HG02943 (cell line): ENCODE measurements at regions not wholly inside any gene's neighbourhood (a gene's known extent, or its start where the extent isn't known, plus 50 kb on each side); places are given as distances from the start of the nearest gene placed in this dataset.
"Not testable (repeated sequence)": the region's sequence is repeated elsewhere in the genome, so short reads cannot be mapped to it uniquely, and the experiment has no call there.

Experiments
- ATAC-seq: cut with Tn5 transposase; IDR thresholded peaks from one replicate; pipeline ENCODE4 v1.9.1; 2021; ENCODE audit warnings: mild to moderate bottlenecking, low read depth, moderate library complexity; ENCODE audit not compliant: unreplicated experiment

DNA sequence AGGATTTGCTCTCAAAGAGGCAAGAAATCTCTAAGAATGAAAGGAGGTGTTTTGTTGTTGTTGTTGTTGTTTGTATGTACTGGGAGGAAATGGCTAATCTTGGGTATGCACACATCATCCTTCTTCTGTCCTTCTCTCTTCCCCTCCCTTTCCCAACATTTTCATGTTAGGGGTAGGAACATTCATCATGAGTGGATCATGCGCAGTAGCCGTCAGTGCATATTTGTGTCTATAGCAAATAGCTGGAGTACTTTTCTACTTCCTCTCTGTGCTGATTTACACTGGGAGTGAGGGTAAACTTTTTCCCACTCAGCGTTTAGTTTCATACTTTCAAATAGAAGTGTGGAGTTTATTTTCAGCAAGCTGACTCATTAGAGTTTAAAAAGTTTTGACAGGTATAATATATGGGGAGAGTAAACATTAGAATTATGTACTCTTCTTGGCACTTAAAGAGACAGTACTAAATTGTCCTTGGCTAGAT, 80.5 kb upstream of the PRKG1 start:
- no peak for ATAC-seq

DNA sequence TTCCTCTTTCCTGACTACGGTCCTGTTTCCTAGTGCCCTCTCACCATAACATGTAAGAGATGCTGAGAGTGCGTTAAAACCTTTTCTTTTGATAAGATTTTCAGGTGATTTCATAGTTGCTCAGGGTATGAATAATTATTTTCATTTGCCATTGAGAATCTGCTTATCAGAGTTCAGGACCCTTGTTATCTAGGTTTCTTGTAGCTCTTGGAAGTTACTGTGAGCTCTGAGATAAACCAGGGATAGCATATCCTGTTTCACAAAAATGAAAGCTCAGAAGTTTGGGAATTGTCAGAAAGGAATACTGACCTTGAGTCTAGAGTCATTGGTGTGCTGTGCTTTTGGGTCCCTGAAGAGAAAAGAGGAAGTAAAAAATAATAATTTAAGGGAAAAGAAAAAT, 76.8 kb upstream of the PRKG1 start:
- no peak for ATAC-seq

DNA sequence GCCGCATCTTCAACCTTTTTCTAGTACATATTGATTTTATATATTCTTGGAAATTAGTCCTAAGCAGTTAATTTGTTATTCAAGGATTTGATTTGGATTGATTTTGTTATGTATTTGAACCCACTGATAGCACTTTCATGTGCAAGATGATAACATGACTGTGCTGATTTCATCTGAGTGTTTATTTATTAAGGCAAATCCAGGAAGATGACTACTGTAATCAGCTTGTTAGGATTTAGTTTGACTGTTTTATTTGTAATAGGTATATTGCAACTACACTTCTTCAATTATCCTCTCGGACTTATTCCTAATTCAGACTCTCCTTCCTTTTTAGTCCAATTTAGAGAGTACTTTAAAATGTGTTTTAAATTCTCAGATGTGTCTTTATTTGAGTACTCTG, 75.1 kb upstream of the PRKG1 start:
- no peak for ATAC-seq

- ATAC-seq, result no peak
Measured at GRCh38 chr10:51000164-51000563, 74.1 kb upstream of the PRKG1 start.

DNA sequence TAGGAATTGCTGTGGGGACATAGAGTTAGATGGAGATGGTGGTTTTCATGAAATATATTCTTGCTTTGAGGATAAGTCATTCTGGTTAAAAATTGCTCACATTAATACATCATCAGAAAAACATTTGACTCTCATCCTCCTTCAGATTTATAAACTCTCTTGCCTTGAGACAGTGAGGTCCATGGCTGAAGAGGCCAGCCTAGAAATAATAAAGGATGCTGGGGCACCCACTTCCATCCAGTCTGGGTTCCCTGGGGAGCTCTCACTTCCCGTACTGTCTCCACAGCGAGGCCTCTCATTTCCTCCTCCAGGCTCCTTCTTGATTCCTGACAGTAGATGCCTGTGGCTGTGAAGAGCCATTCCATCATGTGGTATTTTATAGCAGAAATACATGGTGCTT, 73.3 kb upstream of the PRKG1 start:
- no peak for ATAC-seq

GRCh38 chr10:51001587-51001986, 72.7 kb upstream of the PRKG1 start:
- ATAC-seq, result no peak

GRCh38 chr10:51002469-51002868, 71.8 kb upstream of the PRKG1 start:
- ATAC-seq, result no peak

DNA sequence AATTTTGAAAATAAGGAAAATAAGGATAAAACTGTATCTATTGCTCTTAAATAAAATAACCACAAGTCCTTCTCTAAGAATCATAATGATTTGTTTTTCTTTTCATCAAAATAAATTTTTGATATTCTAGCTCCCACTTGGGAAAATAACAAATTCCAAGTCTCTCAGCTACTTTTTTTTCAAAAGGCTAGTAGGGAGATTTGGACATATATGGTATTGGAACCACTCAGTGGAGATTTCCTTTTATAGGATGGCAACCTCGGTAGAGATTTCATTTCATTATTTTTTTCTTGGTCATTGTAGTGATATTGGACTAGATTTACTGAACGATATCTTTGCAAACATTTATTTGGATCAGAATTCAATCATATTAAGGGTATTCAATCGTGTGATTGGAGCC, 69.5 kb upstream of the PRKG1 start:
- ATAC-seq, result no peak

- no peak for ATAC-seq
Measured at GRCh38 chr10:51005551-51005950, 68.7 kb upstream of the PRKG1 start.

DNA sequence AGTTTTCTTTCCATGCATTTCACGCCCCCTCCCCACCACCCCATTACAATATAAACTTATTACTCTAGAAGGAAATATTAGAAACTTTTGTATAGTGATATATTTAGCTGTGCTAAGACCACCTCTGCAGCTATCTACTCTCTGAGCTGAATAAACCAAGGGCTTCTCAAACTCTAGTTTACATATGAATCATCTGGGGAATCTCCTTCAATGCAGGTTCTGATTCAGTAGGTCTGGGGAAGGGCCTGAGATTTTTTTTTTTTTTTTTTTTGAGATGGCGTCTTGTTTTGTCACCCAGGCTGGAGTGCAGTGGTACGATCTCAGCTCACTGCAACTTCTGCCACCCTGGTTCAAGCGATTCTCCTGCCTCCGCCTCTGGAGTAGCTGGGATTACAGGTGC, 67.6 kb upstream of the PRKG1 start:
- no peak for ATAC-seq

DNA sequence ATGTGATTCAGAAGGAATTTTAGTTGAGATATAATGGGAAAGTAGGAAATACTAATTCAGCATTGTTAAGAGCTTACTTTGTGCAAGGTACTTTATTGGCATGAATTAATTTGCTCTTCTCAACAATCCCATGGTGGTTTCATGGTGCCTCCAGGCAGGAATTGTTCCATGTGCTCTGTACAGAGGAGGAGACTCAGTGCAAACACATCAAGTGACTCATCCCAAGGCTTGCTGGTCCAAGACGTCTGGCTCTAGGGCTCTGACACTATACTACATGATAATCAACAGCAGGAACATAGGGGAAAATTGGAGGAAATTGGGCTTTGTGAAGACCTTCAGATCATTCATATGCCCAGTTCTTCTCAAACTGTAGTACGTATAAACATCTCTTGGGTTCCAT, 66.5 kb upstream of the PRKG1 start:
- no peak for ATAC-seq

- ATAC-seq, result no peak
Measured at GRCh38 chr10:51008346-51008745, 65.9 kb upstream of the PRKG1 start.

- peak; percentile 60 for ATAC-seq
Measured at GRCh38 chr10:51010977-51011376, 63.3 kb upstream of the PRKG1 start.

- ATAC-seq, result no peak
Measured at GRCh38 chr10:51012073-51012472, 62.2 kb upstream of the PRKG1 start.

DNA sequence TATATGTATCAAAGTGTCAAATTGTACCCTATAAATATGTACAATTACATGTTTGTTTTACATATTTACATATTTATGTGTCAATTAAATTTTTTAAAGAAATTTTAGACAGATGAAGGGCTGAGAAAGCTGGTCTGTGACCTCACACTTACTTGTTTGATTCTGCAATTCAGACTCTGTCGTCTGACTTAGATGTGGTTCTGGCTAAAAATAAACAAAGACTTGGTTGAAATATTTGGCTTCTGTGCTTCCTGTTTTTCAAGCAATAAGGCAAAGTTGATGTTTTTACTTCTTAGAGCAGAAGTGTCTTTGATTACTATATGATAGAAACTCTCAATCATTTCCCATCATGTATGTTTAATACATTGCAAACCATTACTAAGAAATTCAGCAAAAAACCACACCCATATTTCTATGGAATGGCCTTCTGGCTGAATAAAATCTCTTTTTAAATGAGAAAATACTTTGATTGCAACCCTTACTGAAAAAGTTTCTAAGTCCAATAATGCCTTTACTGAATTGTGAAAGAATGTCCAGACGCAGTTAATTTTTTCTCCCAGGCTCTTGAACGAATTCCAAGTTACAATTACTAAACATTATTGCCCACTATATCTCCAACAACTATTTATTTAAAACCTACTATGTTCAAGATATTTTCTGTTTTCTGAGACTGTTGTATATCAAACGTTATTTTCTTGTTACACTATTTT, 59.5 kb upstream of the PRKG1 start:
- ATAC-seq, result no peak

DNA sequence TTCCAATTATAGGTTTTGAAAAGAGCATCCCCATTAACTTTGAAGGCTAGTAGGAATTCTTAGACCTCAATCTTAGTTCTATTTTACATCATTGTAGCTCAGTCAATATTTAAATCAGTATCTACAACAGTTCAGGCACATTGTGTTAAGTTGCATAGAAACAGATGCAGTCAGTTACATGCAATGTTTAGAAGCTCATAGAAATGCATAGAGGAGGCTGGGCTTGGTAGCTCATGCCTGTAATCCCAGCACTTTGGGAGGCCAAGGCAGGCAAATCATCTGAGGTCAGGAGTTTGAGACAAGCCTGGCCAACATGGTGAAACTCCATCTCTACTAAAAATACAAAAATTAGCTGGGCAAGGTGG, 58.9 kb upstream of the PRKG1 start:
- ATAC-seq, result not testable (repeated sequence)

DNA sequence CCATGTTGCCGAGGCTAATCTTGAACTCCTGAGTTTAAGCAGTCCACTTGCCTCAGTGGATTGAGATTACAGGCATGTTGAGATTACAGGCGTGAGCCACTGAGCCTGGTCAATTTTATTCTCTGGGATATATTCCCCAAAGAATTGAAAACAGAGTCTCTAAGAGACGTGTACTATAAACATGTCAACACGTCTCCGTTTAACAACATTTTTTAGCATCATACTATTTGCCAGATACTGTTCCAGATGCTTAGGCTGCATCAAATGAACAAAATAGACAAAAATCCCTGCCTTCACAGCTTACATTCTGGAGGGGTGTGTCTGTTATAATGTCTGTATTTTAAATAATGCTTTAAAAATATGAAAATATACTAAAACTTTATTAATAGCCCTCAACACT, 54.1 kb upstream of the PRKG1 start:
- no peak for ATAC-seq

GRCh38 chr10:51022933-51023585, 51.2 kb upstream of the PRKG1 start:
- no peak for ATAC-seq

- no peak for ATAC-seq
Measured at GRCh38 chr10:51023636-51024035, 50.7 kb upstream of the PRKG1 start.
